ENCODE measurements at regions not wholly inside any gene's neighbourhood (a gene's known extent, or its start where the extent isn't known, plus 50 kb on each side); places are given as distances from the start of the nearest gene placed in this dataset.

DNA sequence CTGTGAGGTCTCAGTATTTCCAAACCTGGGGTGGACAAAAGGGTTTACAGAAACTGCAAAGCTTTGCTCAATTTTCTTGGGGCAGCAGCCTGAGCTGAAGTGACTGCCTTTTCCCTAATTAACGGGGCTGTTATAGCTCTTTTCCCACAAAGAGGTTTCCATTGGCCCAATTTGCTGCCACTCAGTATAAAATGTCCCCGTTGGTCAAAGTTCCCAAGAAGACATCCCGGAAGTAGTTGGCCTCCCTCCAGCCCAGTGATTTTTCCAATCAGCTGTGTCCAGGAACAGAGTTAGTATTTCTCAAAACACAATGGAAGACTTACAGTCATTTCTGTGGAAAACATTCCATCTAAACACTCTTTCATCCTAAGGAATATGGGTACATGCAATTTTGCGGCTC lies 643.6 kb downstream of the ACTL7B start (continued):
- TF ChIP-seq, protein P1, sequence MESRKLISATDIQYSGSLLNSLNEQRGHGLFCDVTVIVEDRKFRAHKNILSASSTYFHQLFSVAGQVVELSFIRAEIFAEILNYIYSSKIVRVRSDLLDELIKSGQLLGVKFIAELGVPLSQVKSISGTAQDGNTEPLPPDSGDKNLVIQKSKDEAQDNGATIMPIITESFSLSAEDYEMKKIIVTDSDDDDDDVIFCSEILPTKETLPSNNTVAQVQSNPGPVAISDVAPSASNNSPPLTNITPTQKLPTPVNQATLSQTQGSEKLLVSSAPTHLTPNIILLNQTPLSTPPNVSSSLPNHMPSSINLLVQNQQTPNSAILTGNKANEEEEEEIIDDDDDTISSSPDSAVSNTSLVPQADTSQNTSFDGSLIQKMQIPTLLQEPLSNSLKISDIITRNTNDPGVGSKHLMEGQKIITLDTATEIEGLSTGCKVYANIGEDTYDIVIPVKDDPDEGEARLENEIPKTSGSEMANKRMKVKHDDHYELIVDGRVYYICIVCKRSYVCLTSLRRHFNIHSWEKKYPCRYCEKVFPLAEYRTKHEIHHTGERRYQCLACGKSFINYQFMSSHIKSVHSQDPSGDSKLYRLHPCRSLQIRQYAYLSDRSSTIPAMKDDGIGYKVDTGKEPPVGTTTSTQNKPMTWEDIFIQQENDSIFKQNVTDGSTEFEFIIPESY (IDR thresholded peaks at IDR 0.05) = no peak
- TF ChIP-seq, protein P2, sequence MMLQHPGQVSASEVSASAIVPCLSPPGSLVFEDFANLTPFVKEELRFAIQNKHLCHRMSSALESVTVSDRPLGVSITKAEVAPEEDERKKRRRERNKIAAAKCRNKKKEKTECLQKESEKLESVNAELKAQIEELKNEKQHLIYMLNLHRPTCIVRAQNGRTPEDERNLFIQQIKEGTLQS (IDR thresholded peaks at IDR 0.05) = no peak
- TF ChIP-seq, protein P3, sequence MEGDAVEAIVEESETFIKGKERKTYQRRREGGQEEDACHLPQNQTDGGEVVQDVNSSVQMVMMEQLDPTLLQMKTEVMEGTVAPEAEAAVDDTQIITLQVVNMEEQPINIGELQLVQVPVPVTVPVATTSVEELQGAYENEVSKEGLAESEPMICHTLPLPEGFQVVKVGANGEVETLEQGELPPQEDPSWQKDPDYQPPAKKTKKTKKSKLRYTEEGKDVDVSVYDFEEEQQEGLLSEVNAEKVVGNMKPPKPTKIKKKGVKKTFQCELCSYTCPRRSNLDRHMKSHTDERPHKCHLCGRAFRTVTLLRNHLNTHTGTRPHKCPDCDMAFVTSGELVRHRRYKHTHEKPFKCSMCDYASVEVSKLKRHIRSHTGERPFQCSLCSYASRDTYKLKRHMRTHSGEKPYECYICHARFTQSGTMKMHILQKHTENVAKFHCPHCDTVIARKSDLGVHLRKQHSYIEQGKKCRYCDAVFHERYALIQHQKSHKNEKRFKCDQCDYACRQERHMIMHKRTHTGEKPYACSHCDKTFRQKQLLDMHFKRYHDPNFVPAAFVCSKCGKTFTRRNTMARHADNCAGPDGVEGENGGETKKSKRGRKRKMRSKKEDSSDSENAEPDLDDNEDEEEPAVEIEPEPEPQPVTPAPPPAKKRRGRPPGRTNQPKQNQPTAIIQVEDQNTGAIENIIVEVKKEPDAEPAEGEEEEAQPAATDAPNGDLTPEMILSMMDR (IDR thresholded peaks at IDR 0.05; ENCODE audit: low read depth, low read length, missing input control) = no peak

DNA sequence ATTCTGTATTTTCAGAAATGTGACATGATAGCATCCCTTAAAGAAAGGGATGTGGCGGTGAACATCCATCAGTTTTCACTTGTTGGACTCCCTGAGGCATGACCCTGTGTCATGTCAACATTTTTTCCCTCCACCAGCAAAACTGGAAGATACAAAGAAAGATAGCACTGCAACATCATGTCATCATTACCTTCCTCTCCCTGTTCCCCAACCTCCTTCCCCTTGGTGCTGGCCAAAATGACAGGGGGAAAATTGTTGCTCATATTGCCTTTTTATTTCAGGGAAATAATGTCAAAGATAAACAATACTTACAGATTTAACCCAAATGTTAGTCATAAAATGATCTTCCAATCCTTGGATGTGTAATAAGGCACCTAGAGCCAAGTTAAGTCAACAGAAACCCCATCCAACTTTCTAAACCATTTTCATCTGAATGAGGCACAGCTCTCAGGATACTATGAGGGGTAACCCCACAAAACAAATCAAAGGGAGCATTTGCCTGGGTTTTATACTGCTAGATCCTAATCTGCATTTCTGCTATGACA lies 644.3 kb downstream of the ACTL7B start:
- no peaks in the 10 kb centered on the region for H3K9me3 ChIP-seq (ENCODE audit: control insufficient read depth in 4 of 4, low read length in 3 of 4)
- H3K9ac ChIP-seq (ENCODE audit: low read depth in 1 of 2, low read length in 2 of 2) = no peak overlapping the region
- H3K36me3 ChIP-seq (ENCODE audit: control insufficient read depth in 4 of 4, insufficient read depth in 3 of 4, low read depth in 1 of 4, low read length in 3 of 4) = no peaks in the 10 kb centered on the region
- 98% methylated on average over 1 of the region's 1 CpG for WGBS
- H3K4me1 ChIP-seq (ENCODE audit: control insufficient read depth in 4 of 4, insufficient read depth in 4 of 4, low read length in 3 of 4) = no peaks in the 10 kb centered on the region
- no peak for DNase-seq (ENCODE audit: low spot score)
- no peak overlapping the region for H3K4me3 ChIP-seq (ENCODE audit: low read depth in 1 of 3, low read length in 3 of 3)
- no peak overlapping the region for H3K27ac ChIP-seq (ENCODE audit: low read depth in 1 of 2, low read length in 2 of 2)
- TF ChIP-seq EGR1 (IDR thresholded peaks at IDR 0.05; ENCODE audit: low read depth in 2 of 2) = no peak
- no peaks in the 10 kb centered on the region for H3K27me3 ChIP-seq (ENCODE audit: control insufficient read depth in 4 of 4, insufficient read depth in 4 of 4, low read length in 3 of 4)

DNA sequence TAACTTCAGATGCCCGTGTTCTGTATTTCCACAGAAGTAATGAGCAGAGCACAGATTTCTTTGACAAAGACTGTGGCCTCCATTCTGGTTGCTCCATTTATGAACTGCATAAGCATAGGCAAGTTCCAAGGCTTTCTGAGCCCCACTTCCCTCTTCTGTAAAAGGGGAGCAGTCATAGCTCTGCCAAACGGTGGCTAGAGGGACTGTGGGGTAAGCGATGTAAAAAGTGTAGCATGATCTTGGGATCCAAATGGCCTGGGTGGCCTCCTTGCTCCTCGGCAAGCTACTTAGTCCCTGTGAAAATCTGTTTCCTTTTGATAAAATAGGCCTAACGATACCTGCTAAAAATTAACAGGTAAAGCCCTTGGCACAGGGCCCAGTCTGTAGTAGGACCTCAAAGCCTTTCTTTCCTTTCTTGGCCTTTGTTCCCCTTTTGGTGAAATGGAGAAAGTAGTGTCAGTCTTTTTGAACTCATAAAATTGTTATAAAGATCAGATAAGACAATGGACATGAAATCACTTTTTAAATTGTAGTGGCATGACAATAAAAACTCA lies 646.6 kb downstream of the ACTL7B start:
- Histone ChIP-seq H3K9me3 (ENCODE audit: control insufficient read depth in 4 of 4, low read length in 3 of 4) (no peaks in the 10 kb centered on the region), H3K4me3 (ENCODE audit: low read depth in 1 of 3, low read length in 3 of 3) (no peak overlapping the region), H3K27ac (ENCODE audit: low read depth in 1 of 2, low read length in 2 of 2) (no peak overlapping the region), H3K36me3 (ENCODE audit: control insufficient read depth in 4 of 4, insufficient read depth in 3 of 4, low read depth in 1 of 4, low read length in 3 of 4) (no peaks in the 10 kb centered on the region), H3K4me1 (ENCODE audit: control insufficient read depth in 4 of 4, insufficient read depth in 4 of 4, low read length in 3 of 4) (no peaks in the 10 kb centered on the region), H3K9ac (ENCODE audit: low read depth in 1 of 2, low read length in 2 of 2) (no peak overlapping the region), H3K27me3 (ENCODE audit: control insufficient read depth in 4 of 4, insufficient read depth in 4 of 4, low read length in 3 of 4) (no peaks in the 10 kb centered on the region)
- 73% methylated on average over 5 of the region's 5 CpGs for WGBS
- TF ChIP-seq JUND (IDR thresholded peaks at IDR 0.05) = no peak
- TF ChIP-seq, protein P2 (IDR thresholded peaks at IDR 0.05) = no peak
- TF ChIP-seq RXRA (IDR thresholded peaks at IDR 0.05) = no peak
- TF ChIP-seq FOXA1 (IDR thresholded peaks at IDR 0.05) = no peak
- no peak for TF ChIP-seq SP1 (IDR thresholded peaks at IDR 0.05)
- no peak for DNase-seq (ENCODE audit: low spot score)

DNA sequence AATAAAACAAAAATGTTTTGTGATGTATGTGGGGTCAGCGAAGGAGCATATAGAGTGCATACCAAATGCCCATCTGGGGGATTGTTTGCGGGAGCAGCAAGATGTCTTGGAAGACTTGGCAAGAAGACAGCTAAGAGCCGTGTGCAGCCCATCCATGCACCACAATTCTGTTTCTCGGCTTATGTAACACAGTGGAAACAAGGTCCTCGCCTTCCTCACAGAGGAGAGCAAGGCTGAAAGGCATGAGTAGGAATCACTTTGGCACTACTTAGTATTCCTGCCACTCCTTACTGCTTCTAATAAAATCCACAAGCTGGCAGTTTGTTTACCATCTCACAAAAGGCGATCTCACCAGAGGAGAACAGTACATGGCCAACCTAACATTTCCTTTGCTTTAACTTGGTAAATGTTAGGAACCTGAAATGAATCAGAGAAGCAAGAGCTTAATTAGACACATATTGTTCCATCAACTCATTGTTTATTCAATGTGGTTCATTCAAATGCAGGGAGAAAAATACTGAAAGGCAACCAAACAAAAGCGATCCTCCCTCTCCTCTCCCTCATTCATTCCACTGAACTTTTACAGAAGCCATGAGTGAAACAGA lies 648.1 kb downstream of the ACTL7B start:
- H3K36me3 ChIP-seq (ENCODE audit: control insufficient read depth in 4 of 4, insufficient read depth in 3 of 4, low read depth in 1 of 4, low read length in 3 of 4) = no peaks in the 10 kb centered on the region
- 84% methylated on average over 7 of the region's 7 CpGs for WGBS
- H3K9ac ChIP-seq (ENCODE audit: low read depth in 1 of 2, low read length in 2 of 2) = no peak overlapping the region
- DNase-seq (ENCODE audit: low spot score) = no peak
- H3K4me3 ChIP-seq (ENCODE audit: low read depth in 1 of 3, low read length in 3 of 3) = no peak overlapping the region
- no peaks in the 10 kb centered on the region for H3K4me1 ChIP-seq (ENCODE audit: control insufficient read depth in 4 of 4, insufficient read depth in 4 of 4, low read length in 3 of 4)
- H3K27me3 ChIP-seq (ENCODE audit: control insufficient read depth in 4 of 4, insufficient read depth in 4 of 4, low read length in 3 of 4) = no peaks in the 10 kb centered on the region
- no peaks in the 10 kb centered on the region for H3K9me3 ChIP-seq (ENCODE audit: control insufficient read depth in 4 of 4, low read length in 3 of 4)
- H3K27ac ChIP-seq (ENCODE audit: low read depth in 1 of 2, low read length in 2 of 2) = no peak overlapping the region
- TF ChIP-seq YY1 (IDR thresholded peaks at IDR 0.05) = no peak
- TF ChIP-seq EGR1 (IDR thresholded peaks at IDR 0.05; ENCODE audit: low read depth in 2 of 2) = no peak
- no peak for TF ChIP-seq RXRA (IDR thresholded peaks at IDR 0.05)
- TF ChIP-seq SP1 (IDR thresholded peaks at IDR 0.05) = no peak
- no peak for TF ChIP-seq NR2F2 (IDR thresholded peaks at IDR 0.05)
- TF ChIP-seq JUND (IDR thresholded peaks at IDR 0.05) = no peak
- TF ChIP-seq RAD21 (IDR thresholded peaks at IDR 0.05) = no peak
- no peak for TF ChIP-seq FOXA1 (IDR thresholded peaks at IDR 0.05)
- TF ChIP-seq, protein P4, sequence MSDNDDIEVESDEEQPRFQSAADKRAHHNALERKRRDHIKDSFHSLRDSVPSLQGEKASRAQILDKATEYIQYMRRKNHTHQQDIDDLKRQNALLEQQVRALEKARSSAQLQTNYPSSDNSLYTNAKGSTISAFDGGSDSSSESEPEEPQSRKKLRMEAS (IDR thresholded peaks at IDR 0.05) = no peak
- no peak for TF ChIP-seq FOXA2 (IDR thresholded peaks at IDR 0.05)
- TF ChIP-seq GABPA (IDR thresholded peaks at IDR 0.05 in 1 of 2, conservative IDR thresholded peaks at IDR 0.05 in 1 of 2) = no peak
- TF ChIP-seq, protein P1 (IDR thresholded peaks at IDR 0.05) = no peak
- TF ChIP-seq, protein P3 (IDR thresholded peaks at IDR 0.05; ENCODE audit: low read depth, low read length, missing input control) = no peak
- no peak for TF ChIP-seq TAF1 (conservative IDR thresholded peaks at IDR 0.05)
